ENCODE measurements at regions not wholly inside any gene's neighbourhood (a gene's known extent, or its start where the extent isn't known, plus 50 kb on each side); places are given as distances from the start of the nearest gene placed in this dataset.
A peak's percentile ranks its signal among the peaks of the same experiment; 100 is the strongest.
"Not testable (repeated sequence)": the region's sequence is repeated elsewhere in the genome, so short reads cannot be mapped to it uniquely, and the experiment has no call there.

- DNase-seq = peak; percentile 44
Measured at GRCh38 chr1:192907545-192908243, 98.9 kb downstream of the RGS2 start.

DNA sequence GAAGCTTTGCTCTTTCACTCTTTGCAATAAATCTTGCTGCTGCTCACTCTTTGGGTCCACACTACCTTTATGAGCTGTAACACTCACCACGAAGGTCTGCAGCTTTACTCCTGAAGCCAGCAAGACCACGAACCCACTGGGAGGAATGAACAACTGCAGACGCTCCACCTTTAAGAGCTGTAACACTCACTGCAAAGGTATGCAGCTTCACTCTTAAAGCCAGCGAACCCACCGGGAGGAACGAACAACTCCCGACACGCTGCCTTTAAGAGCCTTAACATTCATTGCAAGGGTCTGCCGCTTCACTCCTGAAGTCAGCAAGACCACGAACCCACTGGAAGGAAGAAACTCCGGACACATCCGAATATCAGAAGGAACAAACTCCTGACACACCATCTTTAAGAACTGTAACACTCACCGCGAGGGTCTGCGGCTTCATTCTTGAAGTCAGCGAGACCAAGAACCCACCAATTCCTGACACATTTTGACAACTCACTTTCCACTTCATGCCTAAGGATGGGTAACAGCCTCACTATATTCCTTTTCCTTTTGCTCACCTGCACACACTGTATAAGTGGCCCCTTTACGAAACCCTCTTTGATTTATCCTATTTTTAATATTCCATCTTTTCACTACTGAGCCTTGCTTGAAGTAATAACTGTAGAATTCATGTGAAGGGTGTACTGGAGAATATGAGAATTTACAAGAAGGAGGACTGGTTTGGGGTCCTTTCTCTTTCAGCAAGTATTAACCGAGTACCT lies 103.2 kb downstream of the RGS2 start:
- DNase-seq = not testable (repeated sequence)

- no peak for DNase-seq
Measured at GRCh38 chr1:192913683-192914082, 104.8 kb downstream of the RGS2 start.

DNA sequence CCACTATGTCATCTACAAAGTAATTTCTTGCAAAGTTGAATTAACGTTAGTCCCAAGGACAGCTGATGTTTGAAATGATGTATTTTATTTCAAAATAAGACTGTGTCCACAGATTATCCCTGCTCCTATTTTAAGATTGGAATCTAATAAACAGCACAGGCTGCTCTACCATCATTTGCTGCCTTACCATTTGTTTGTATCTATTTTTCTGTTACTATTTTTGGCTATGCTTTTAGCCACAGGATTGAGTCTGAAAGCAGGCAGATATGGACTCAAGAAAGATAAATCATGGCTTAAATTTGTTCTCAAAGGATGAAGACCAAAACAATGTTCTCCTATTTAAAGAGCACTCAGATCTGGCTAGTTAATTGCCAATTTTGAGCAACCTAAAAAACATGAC lies 105.3 kb downstream of the RGS2 start:
- DNase-seq = no peak

DNA sequence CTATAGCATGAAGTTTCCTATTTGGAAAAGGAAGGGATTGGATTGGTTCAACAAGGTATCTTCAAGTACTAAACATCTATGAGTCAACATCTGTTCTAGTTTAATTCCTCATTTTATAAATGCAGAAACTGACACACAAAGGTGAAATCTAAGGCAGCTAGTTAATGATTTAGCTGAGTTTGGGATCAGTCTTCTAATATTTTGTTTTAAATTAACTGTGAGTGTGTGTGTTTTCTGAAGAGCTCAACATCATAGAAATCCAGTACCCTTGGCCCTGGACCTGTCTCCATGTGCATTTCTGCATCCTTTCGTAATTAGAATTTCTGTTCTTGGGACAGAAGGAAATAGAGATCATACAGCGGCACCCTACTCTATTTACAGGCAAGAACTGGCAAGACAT lies 105.9 kb downstream of the RGS2 start:
- DNase-seq = no peak

- no peak for DNase-seq
Measured at GRCh38 chr1:192916021-192916420, 107.2 kb downstream of the RGS2 start.

GRCh38 chr1:192918259-192918658 lies 109.4 kb downstream of the RGS2 start:
- no peak for DNase-seq

DNA sequence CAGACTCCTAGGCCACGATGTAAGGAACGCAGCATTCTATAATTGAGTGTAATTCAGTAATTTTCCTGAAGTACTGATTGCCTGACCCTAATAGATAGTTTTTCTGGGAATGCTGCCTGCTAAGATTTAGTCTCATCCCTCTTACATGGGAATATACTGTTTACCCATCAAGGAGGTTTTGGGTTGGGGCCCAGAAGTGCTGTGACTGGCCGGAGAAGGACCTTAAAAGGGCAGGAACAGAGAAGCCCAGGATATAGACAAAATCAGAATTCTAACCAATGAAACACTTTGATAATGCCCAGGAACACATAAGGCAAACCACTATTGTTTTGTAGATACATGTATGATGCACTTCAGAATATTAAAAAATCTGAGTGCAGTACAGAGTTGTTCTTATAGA lies 111.6 kb downstream of the RGS2 start:
- no peak for DNase-seq

- DNase-seq = no peak
Measured at GRCh38 chr1:192925609-192926008, 116.8 kb downstream of the RGS2 start.

DNA sequence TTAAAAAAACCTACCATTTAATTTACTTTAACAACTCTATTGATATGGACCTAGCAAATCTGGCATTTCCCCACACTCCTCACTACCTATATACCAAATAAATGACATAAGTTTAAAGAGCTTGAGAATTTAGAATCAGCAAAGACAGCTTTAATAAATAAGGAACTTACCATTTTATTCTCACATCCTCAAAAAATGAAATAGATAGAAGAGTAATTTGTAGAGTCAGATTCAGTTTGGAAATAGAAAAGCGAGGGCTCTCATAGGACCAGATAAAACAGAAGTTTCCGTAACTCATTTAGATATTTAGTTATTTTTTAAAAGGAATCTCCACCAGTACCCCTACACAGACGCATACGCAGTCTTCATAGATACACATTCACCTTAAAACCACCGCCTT lies 117.9 kb downstream of the RGS2 start:
- no peak for DNase-seq

- no peak for DNase-seq
Measured at GRCh38 chr1:192927496-192927895, 118.7 kb downstream of the RGS2 start.

DNA sequence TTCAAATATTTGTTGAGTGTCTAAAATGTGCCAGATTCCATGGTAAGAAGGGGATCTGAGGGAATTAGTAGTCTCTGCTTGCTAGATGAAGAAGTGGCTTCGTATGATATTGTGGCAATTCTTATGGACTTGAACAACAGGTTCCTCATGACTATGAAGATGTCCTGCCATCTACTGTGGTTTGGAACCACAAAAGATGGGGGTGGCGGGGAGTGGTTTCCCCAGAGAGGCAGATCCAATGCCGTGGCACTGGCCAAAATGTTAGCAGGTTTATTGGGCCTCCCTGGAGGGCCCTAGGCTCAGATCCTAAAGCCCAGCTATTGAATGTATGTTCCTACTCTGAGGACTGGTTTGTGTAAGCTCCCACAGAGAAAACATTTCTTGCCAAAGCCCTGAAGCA lies 120.8 kb downstream of the RGS2 start:
- DNase-seq = no peak

GRCh38 chr1:192933744-192934143 lies 124.9 kb downstream of the RGS2 start:
- DNase-seq = no peak

DNA sequence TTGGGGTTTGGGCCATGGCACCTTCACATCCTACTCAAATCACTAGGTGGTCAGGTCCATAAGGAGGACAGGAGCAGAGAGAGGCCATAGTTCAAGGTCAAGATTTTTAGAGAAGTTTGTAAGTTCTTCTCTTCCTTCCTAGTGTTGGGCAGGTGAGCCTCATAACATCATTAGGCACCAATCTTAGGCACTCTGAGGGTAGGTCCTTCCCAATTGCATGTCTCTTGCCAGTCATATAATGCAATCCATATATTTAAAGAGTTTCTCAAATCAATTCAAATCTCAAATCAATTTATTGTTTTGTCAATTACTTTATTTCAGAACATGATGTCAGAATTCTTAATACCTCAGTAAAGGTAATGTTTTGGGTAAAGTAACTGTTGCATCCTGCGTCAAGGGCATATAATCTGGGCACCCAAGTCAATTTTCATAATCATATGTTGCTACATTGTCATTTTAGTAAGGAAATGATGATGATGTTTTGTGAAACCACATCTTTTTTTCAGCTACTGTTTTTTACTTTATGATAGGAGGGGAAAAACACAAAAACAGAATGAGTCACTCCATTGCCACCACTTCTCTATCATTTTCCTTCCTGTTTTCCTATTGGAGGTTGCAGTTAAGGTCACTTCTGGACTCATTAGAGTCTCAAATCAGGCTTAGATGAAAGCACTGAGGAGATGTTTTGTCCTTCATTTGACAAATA lies 122.7 kb downstream of the UCHL5 start:
- DNase-seq = no peak

GRCh38 chr1:192937128-192937527 lies 122.0 kb downstream of the UCHL5 start:
- no peak for DNase-seq

DNA sequence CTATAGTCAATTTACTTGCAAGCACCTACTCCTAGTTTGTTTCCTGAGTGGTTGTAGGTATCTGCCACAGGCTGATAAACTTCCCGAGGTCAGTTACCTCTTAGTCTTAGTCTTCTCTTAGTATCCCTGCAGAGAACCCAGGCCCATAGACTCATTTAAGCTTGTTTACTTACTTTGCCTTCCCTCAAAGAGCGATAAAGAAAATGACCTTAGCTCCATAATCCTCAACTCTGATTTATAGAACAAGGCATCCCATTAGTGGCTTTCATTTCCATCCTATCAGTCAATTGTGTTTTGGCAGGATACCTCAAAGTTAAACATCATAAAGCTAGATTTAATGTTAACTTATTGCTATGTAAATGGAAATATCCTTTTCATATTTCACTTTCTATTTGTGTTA lies 119.7 kb downstream of the UCHL5 start:
- no peak for DNase-seq

DNA sequence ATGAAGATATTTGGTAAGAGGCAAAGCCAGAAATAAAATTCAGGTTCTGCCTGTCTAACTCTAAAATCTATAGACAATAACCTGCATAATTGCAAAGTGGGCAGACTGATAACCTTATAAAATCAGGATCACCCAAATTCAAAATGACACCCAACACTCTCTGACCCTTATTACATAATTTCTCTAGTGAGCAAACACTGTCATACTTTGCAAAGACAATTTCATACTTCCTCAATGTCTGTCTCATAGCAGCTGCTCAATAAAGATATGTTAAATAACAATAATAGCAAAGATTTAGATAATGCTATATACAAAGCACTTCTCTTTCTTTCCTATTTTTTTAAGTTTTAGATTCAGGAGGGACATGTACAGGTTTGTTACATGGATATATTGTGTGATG lies 118.5 kb downstream of the UCHL5 start:
- no peak for DNase-seq

DNA sequence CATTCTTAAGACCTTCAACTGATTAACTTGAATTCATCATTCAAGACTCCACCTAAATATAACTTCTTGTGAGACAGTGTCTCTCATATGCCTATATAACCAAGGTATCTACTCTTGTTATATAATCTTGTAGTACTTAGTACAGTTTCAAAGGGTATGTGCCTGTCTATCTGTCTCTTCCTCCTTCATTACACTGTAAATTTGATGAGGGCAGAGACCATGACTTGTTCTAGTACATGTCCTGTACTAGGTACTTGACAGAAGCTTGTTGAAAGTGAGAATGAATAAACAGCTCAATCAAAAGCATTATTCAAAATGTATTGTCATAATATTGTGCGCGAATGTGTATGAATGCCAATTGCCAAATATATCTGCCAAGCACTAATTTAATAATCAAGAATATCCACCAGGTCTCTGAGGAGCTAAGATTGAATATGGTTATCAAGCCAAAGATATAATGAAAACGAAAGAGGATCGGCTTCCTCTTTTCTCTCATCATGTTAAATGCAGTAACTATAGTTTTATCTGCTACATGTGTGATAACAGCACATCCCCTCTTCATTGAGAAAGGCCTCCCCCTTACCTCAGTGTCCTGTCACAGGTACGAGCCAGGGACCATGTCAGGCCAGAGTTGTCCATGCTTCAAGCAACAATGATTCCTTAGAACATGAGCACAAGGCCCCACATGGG lies 117.3 kb downstream of the UCHL5 start:
- DNase-seq = no peak

- DNase-seq = no peak
Measured at GRCh38 chr1:192943108-192943507, 116.1 kb downstream of the UCHL5 start.

GRCh38 chr1:192943522-192943921 lies 115.6 kb downstream of the UCHL5 start:
- no peak for DNase-seq

DNA sequence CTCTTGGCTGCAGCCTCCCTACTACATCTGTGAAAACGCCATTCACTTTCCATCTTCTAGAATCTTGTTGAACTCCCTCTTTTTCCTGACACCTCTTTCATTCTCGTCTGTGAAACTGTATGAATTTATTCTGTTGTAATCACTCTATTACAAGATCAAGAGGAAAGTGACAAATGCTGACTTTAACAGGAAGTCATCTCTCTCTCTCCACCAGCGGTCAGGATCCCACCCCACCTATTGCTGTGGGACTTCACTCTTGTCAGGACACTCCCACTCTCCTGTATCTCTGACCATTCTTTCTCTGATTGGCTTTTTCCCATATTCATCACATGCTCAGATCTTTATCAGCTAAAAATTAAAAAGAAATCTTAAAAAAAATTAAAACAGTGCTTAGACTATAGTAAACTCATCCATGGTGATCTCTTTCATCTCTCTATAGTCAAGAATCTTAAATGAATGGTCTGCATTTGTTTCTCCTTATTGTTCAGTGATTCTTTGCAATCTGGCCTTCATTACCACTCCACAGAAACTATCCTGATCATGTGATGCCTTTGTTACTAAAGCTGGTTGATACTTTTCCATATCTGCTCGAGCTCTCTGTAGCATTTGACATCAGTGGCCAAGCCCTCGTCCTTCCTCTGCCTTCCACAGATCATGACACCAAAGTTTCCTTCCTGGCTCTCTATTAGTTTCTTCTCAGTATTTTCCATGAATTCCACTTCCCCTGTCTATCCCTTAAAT lies 113.6 kb downstream of the UCHL5 start:
- peak; percentile 2 for DNase-seq

- no peak for DNase-seq
Measured at GRCh38 chr1:192949783-192950182, 109.4 kb downstream of the UCHL5 start.

DNA sequence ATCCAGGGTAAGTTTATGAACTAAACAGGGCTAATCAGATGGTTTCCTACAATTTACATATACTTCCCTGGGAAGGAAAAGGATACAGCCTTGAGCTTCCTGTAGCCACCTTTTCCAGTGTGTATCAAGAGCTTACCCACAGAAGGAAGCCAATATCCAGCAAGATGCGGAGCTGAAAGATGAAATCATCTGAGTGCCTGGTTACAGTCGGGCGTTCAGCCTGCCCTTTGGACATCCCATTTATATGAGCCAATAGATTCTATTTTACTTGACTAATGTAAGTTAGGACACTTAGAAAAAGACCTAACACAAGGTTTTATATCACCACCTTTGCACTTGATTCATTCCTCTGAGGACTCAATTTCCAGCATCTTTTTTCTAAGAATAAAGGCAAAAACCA lies 108.2 kb downstream of the UCHL5 start:
- DNase-seq = no peak
